Lower leg skin (tissue), 4 donors: ENCODE measurements at regions not wholly inside any gene's neighbourhood (a gene's known extent, or its start where the extent isn't known, plus 50 kb on each side); places are given as distances from the start of the nearest gene placed in this dataset.

Source experiments
- DNase-seq, 2 donors: peaks; one replicate each; pipeline ENCODE4 v3.0.0-alpha.2; 2019; ENCODE audit warnings: low spot score in 2 of 2
- H3K4me3 ChIP-seq: fragments of 200-600 bp; sonication (generic); 2 replicates; pipeline ENCODE4 v1.5.1; 2017; ENCODE audit warnings: mild to moderate bottlenecking, low read depth; ENCODE audit not compliant: poor library complexity, severe bottlenecking
- CTCF ChIP-seq, 3 donors: fragments of 450-650 bp; IDR thresholded peaks; one replicate each; pipeline ENCODE4 v1.5.1; 2016; ENCODE audit warnings: antibody characterized with exemption in 3 of 3, mild to moderate bottlenecking in 3 of 3, moderate library complexity in 2 of 3
- POLR2A ChIP-seq, 2 donors: fragments of 450-650 bp; IDR thresholded peaks; one replicate each; pipeline ENCODE4 v1.6.1; 2016 to 2017; ENCODE audit warnings: antibody characterized with exemption in 2 of 2, mild to moderate bottlenecking in 1 of 2, moderate library complexity in 1 of 2
- WGBS, 2 donors: methylation state at CpG; one replicate each; pipeline ENCODE4 v1.1.5; 2018; 5-methylcytosine and 5-hydroxymethylcytosine counted together
- intact Hi-C: fragments of 100-400 bp; cut with DNase I; formaldehyde crosslinking; loops from one replicate; pipeline ENCODE4 v1.15.0; 2023; ENCODE audit warnings: low total_unique reads

GRCh38 chrX:126338916-126339315 is 172.8 kb upstream of the DCAF12L2 start:
- intact Hi-C loops = no loop called here
- WGBS, 2 donors = 15 to 21% methylated on average over 2 of the region's 2 CpGs
- H3K4me3 ChIP-seq = no peak overlapping the region
- no peak for TF ChIP-seq CTCF (IDR thresholded peaks at IDR 0.05)
- TF ChIP-seq POLR2A (IDR thresholded peaks at IDR 0.05) = no peak
- DNase-seq = no peak

GRCh38 chrX:126300401-126300800 is 134.3 kb upstream of the DCAF12L2 start:
- 66 to 79% methylated on average over 1 of the region's 1 CpG for WGBS, 2 donors
- TF ChIP-seq POLR2A (IDR thresholded peaks at IDR 0.05) (no peak), CTCF (IDR thresholded peaks at IDR 0.05) (no peak)
- no peak for DNase-seq
- no peak overlapping the region for H3K4me3 ChIP-seq
- intact Hi-C loops = no loop called here

DNA sequence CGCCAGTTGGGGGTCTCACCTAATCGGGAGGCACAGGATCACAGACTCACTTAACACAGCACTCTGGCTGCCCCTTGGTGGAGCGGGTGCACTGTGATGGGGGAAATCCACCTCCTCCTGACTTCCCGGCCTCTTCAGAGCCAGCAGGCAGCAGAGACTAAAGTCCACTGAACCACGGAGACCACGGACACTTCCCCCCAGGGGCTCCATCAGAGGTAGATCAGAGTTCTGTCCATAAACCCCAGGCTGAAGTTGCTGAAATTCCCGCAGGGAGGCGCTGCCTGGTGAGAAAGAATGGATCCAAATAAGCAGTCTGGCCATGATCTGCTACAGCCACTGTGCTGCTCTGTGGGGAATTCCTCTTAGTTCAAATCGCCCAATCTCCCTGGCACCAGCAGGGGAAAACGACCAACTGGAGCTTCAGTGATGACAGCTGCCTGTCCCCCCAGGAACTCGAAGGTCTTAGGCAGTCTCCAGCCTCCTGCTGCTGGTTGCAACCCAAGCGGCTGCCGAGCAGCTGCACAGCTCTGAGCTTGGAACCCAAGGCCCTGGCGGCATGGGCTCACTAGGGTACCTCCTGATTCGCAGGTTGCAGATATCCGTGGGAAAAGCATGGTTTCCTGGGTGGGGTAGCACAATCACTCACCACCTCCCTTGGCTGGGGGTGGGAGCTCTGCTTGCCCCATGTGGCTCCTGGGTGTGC is 106.9 kb upstream of the DCAF12L2 start:
- TF ChIP-seq POLR2A (IDR thresholded peaks at IDR 0.05) = no peak
- no peak for TF ChIP-seq CTCF (IDR thresholded peaks at IDR 0.05)
- 68 to 91% methylated on average over 12 to 16 of the region's 16 CpGs for whole genome bisulfite sequencing, 2 donors
- H3K4me3 ChIP-seq = no peak overlapping the region
- intact Hi-C loops = no loop called here
- DNase-seq = no peak

GRCh38 chrX:126265116-126265515 is 99.0 kb upstream of the DCAF12L2 start:
- TF ChIP-seq POLR2A (IDR thresholded peaks at IDR 0.05) = no peak
- no peak for TF ChIP-seq CTCF (IDR thresholded peaks at IDR 0.05)
- 43 to 49% methylated on average over 3 of the region's 3 CpGs for WGBS, 2 donors
- H3K4me3 ChIP-seq = no peak overlapping the region
- intact Hi-C loops = no loop called here
- DNase-seq = no peak

- TF ChIP-seq CTCF (IDR thresholded peaks at IDR 0.05) = no peak
- intact Hi-C loops = loop anchor here (5.0 kb wide), 1 partner anchor 1359 kb away; no protein-coding TSS in a partner anchor
- no peak for DNase-seq
- 69% methylated on average over 2 of the region's 2 CpGs; no CpG with 5 or more reads in 1 of the 2 donors for WGBS, 2 donors
- no peak overlapping the region for H3K4me3 ChIP-seq
Measured at GRCh38 chrX:126238220-126238619, 72.1 kb upstream of the DCAF12L2 start.

GRCh38 chrX:126237524-126237923 is 71.4 kb upstream of the DCAF12L2 start:
- peak in 1 of 2 donors; percentile 60 for DNase-seq
- intact Hi-C loops = loop anchor here (5.0 kb wide), 1 partner anchor 1360 kb away; no protein-coding TSS in a partner anchor
- no peak for TF ChIP-seq POLR2A (IDR thresholded peaks at IDR 0.05)
- no peak for TF ChIP-seq CTCF (IDR thresholded peaks at IDR 0.05)
- no peak overlapping the region for H3K4me3 ChIP-seq
- 68 to 100% methylated on average over 1 to 5 of the region's 10 CpGs for WGBS, 2 donors
